Raji (cell line): ENCODE measurements at regions not wholly inside any gene's neighbourhood (a gene's known extent, or its start where the extent isn't known, plus 50 kb on each side); places are given as distances from the start of the nearest gene placed in this dataset.
A peak's percentile ranks its signal among the peaks of the same experiment; 100 is the strongest.

Source experiments
- POLR2A ChIP-seq: IDR thresholded peaks from 2 replicates; pipeline ENCODE4 v1.6.1; 2011; ENCODE audit warnings: low read depth, low read length, control low read depth; ENCODE audit not compliant: insufficient read depth

GRCh38 chr15:69744391-69745162 lies 292.0 kb downstream of the RPLP1 start:
- TF ChIP-seq POLR2A: no peak

- TF ChIP-seq POLR2A: no peak
Measured at GRCh38 chr15:69747193-69747592, 294.6 kb downstream of the RPLP1 start.

- TF ChIP-seq POLR2A: no peak
Measured at GRCh38 chr15:69748131-69748530, 295.5 kb downstream of the RPLP1 start.

- no peak for TF ChIP-seq POLR2A
Measured at GRCh38 chr15:69748576-69749185, 296.1 kb downstream of the RPLP1 start.

GRCh38 chr15:69749274-69749673 lies 296.7 kb downstream of the RPLP1 start:
- TF ChIP-seq POLR2A: no peak

GRCh38 chr15:69749797-69750196 lies 297.2 kb downstream of the RPLP1 start:
- no peak for TF ChIP-seq POLR2A

GRCh38 chr15:69750253-69750652 lies 297.6 kb downstream of the RPLP1 start:
- no peak for TF ChIP-seq POLR2A

GRCh38 chr15:69751147-69751546 lies 298.5 kb downstream of the RPLP1 start:
- no peak for TF ChIP-seq POLR2A

- no peak for TF ChIP-seq POLR2A
Measured at GRCh38 chr15:69751566-69751965, 298.9 kb downstream of the RPLP1 start.

- TF ChIP-seq POLR2A: no peak
Measured at GRCh38 chr15:69753867-69754266, 301.2 kb downstream of the RPLP1 start.

GRCh38 chr15:69754313-69754712 lies 301.7 kb downstream of the RPLP1 start:
- TF ChIP-seq POLR2A: no peak

GRCh38 chr15:69755551-69756310 lies 303.1 kb downstream of the RPLP1 start:
- TF ChIP-seq POLR2A: no peak

GRCh38 chr15:69756440-69756839 lies 303.8 kb downstream of the RPLP1 start:
- TF ChIP-seq POLR2A: no peak

GRCh38 chr15:69757186-69757585 lies 304.6 kb downstream of the RPLP1 start:
- no peak for TF ChIP-seq POLR2A

- TF ChIP-seq POLR2A: no peak
Measured at GRCh38 chr15:69758291-69758771, 305.7 kb downstream of the RPLP1 start.

- peak; percentile 41; the same call in 1 of the 2 replicates for TF ChIP-seq POLR2A
Measured at GRCh38 chr15:69758810-69759790, 306.5 kb downstream of the RPLP1 start.
